Uterus (tissue), 2 donors: ENCODE measurements at regions not wholly inside any gene's neighbourhood (a gene's known extent, or its start where the extent isn't known, plus 50 kb on each side); places are given as distances from the start of the nearest gene placed in this dataset.
"Not testable (repeated sequence)": the region's sequence is repeated elsewhere in the genome, so short reads cannot be mapped to it uniquely, and the experiment has no call there.

Source experiments
- POLR2A ChIP-seq, 2 donors: fragments of 450-650 bp; IDR thresholded peaks; one replicate each; pipeline ENCODE4 v1.6.1; 2016; ENCODE audit warnings: antibody characterized with exemption in 2 of 2, mild to moderate bottlenecking in 1 of 2, moderate library complexity in 1 of 2
- TF ChIP-seq, protein P1 (sequence below), 4 experiments: fragments of 200-600 bp in 2 of 4; fragments of 450-650 bp in 2 of 4; sonication (generic) in 2 of 4; IDR thresholded peaks; one replicate each; pipeline ENCODE4 v1.5.1; 2016 to 2019; ENCODE audit warnings: antibody characterized with exemption in 4 of 4, mild to moderate bottlenecking in 2 of 4, moderate library complexity in 1 of 4

GRCh38 chr17:20840453-20840852 is 202.4 kb downstream of the USP22 start:
- TF ChIP-seq, protein P1, sequence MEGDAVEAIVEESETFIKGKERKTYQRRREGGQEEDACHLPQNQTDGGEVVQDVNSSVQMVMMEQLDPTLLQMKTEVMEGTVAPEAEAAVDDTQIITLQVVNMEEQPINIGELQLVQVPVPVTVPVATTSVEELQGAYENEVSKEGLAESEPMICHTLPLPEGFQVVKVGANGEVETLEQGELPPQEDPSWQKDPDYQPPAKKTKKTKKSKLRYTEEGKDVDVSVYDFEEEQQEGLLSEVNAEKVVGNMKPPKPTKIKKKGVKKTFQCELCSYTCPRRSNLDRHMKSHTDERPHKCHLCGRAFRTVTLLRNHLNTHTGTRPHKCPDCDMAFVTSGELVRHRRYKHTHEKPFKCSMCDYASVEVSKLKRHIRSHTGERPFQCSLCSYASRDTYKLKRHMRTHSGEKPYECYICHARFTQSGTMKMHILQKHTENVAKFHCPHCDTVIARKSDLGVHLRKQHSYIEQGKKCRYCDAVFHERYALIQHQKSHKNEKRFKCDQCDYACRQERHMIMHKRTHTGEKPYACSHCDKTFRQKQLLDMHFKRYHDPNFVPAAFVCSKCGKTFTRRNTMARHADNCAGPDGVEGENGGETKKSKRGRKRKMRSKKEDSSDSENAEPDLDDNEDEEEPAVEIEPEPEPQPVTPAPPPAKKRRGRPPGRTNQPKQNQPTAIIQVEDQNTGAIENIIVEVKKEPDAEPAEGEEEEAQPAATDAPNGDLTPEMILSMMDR (IDR thresholded peaks at IDR 0.05) = not testable (repeated sequence)
- TF ChIP-seq POLR2A (IDR thresholded peaks at IDR 0.05) = not testable (repeated sequence)
